ENCODE measurements at regions not wholly inside any gene's neighbourhood (a gene's known extent, or its start where the extent isn't known, plus 50 kb on each side); places are given as distances from the start of the nearest gene placed in this dataset.
A peak's percentile ranks its signal among the peaks of the same experiment; 100 is the strongest.

- Mint-ChIP-seq H3K4me3 (ENCODE audit: unreplicated experiment) (no peak overlapping the region), H3K9me3 (ENCODE audit: unreplicated experiment) (peaks cover 7% of the 10 kb centered on the region), H3K27ac (ENCODE audit: unreplicated experiment) (no peak overlapping the region), H3K36me3 (ENCODE audit: low read depth, unreplicated experiment) (no peaks in the 10 kb centered on the region), H3K27me3 (ENCODE audit: low read depth, unreplicated experiment) (no peaks in the 10 kb centered on the region), H3K4me1 (ENCODE audit: low read depth, unreplicated experiment) (peaks cover 13% of the 10 kb centered on the region)
- H2AFZ ChIP-seq (ENCODE audit: low read depth, low read length) = no peak overlapping the region
- no peaks in the 10 kb centered on the region for H4K20me1 ChIP-seq (ENCODE audit: insufficient read depth, low read length)
- DNase-seq (ENCODE audit: low read depth) (no peak), FAIRE-seq (no peak)
- no peak overlapping the region for H3K27ac ChIP-seq (ENCODE audit: low read depth, low read length)
- no peak overlapping the region for H3K4me2 ChIP-seq (ENCODE audit: low read length)
- no peaks in the 10 kb centered on the region for H3K36me3 ChIP-seq (ENCODE audit: insufficient read depth, low read length)
- H3K27me3 ChIP-seq (ENCODE audit: insufficient read depth, low read length) = no peaks in the 10 kb centered on the region
- H3K79me2 ChIP-seq (ENCODE audit: insufficient read depth, low read length) = no peaks in the 10 kb centered on the region
- TF ChIP-seq EZH2 (IDR thresholded peaks at IDR 0.05; ENCODE audit: insufficient read depth, low read length) (no peak), CTCF (IDR thresholded peaks at IDR 0.05; ENCODE audit: insufficient read depth, low read depth, low read length) (no peak)
- H3K4me3 ChIP-seq (ENCODE audit: insufficient read depth, low read depth, low read length) = no peak overlapping the region
- no peaks in the 10 kb centered on the region for H3K4me1 ChIP-seq (ENCODE audit: insufficient read depth, low read length)
- H3K9me3 ChIP-seq (ENCODE audit: insufficient read depth, low read depth, low read length) = no peaks in the 10 kb centered on the region
- H3K9ac ChIP-seq (ENCODE audit: low read length) = no peak overlapping the region
Measured at GRCh38 chr2:147515213-147515612, 329.6 kb upstream of the ACVR2A start.

GRCh38 chr2:147512206-147512605 is 332.6 kb upstream of the ACVR2A start:
- Histone ChIP-seq H3K4me3 (ENCODE audit: insufficient read depth, low read depth, low read length) (no peak overlapping the region), H3K27me3 (ENCODE audit: insufficient read depth, low read length) (no peaks in the 10 kb centered on the region), H3K9ac (ENCODE audit: low read length) (no peak overlapping the region), H2AFZ (ENCODE audit: low read depth, low read length) (no peak overlapping the region), H3K36me3 (ENCODE audit: insufficient read depth, low read length) (no peaks in the 10 kb centered on the region), H3K4me1 (ENCODE audit: insufficient read depth, low read length) (no peaks in the 10 kb centered on the region), H3K9me3 (ENCODE audit: insufficient read depth, low read depth, low read length) (no peaks in the 10 kb centered on the region), H4K20me1 (ENCODE audit: insufficient read depth, low read length) (no peaks in the 10 kb centered on the region), H3K4me2 (ENCODE audit: low read length) (no peak overlapping the region), H3K79me2 (ENCODE audit: insufficient read depth, low read length) (no peaks in the 10 kb centered on the region), H3K27ac (ENCODE audit: low read depth, low read length) (no peak overlapping the region)
- Mint-ChIP-seq H3K27me3 (ENCODE audit: low read depth, unreplicated experiment) (no peaks in the 10 kb centered on the region), H3K4me3 (ENCODE audit: unreplicated experiment) (no peak overlapping the region), H3K27ac (ENCODE audit: unreplicated experiment) (peak overlapping the region; percentile 43), H3K36me3 (ENCODE audit: low read depth, unreplicated experiment) (no peaks in the 10 kb centered on the region), H3K4me1 (ENCODE audit: low read depth, unreplicated experiment) (peaks cover 13% of the 10 kb centered on the region), H3K9me3 (ENCODE audit: unreplicated experiment) (peaks cover 7% of the 10 kb centered on the region)
- TF ChIP-seq CTCF (IDR thresholded peaks at IDR 0.05; ENCODE audit: insufficient read depth, low read depth, low read length) (no peak), EZH2 (IDR thresholded peaks at IDR 0.05; ENCODE audit: insufficient read depth, low read length) (no peak)
- no peak for FAIRE-seq
- no peak for DNase-seq (ENCODE audit: low read depth)

- H3K4me1 ChIP-seq (ENCODE audit: insufficient read depth, low read length) = no peaks in the 10 kb centered on the region
- H2AFZ ChIP-seq (ENCODE audit: low read depth, low read length) = no peak overlapping the region
- no peak overlapping the region for H3K4me3 ChIP-seq (ENCODE audit: insufficient read depth, low read depth, low read length)
- Mint-ChIP-seq H3K27ac (ENCODE audit: unreplicated experiment) (peak overlapping the region; percentile 60), H3K4me3 (ENCODE audit: unreplicated experiment) (no peak overlapping the region), H3K4me1 (ENCODE audit: low read depth, unreplicated experiment) (peaks cover 13% of the 10 kb centered on the region), H3K9me3 (ENCODE audit: unreplicated experiment) (peaks cover 7% of the 10 kb centered on the region), H3K36me3 (ENCODE audit: low read depth, unreplicated experiment) (no peaks in the 10 kb centered on the region), H3K27me3 (ENCODE audit: low read depth, unreplicated experiment) (no peaks in the 10 kb centered on the region)
- H3K4me2 ChIP-seq (ENCODE audit: low read length) = no peak overlapping the region
- no peak overlapping the region for H3K27ac ChIP-seq (ENCODE audit: low read depth, low read length)
- DNase-seq (ENCODE audit: low read depth) (peak; percentile 10), FAIRE-seq (no peak)
- no peak overlapping the region for H3K9ac ChIP-seq (ENCODE audit: low read length)
- no peaks in the 10 kb centered on the region for H3K27me3 ChIP-seq (ENCODE audit: insufficient read depth, low read length)
- no peak for TF ChIP-seq EZH2 (IDR thresholded peaks at IDR 0.05; ENCODE audit: insufficient read depth, low read length)
- no peak for TF ChIP-seq CTCF (IDR thresholded peaks at IDR 0.05; ENCODE audit: insufficient read depth, low read depth, low read length)
- no peaks in the 10 kb centered on the region for H4K20me1 ChIP-seq (ENCODE audit: insufficient read depth, low read length)
- no peaks in the 10 kb centered on the region for H3K36me3 ChIP-seq (ENCODE audit: insufficient read depth, low read length)
- no peaks in the 10 kb centered on the region for H3K9me3 ChIP-seq (ENCODE audit: insufficient read depth, low read depth, low read length)
- no peaks in the 10 kb centered on the region for H3K79me2 ChIP-seq (ENCODE audit: insufficient read depth, low read length)
Measured at GRCh38 chr2:147511491-147511948, 333.3 kb upstream of the ACVR2A start.

Measured in astrocyte (in vitro differentiated cells and primary cell).